ENCODE measurements at regions not wholly inside any gene's neighbourhood (a gene's known extent, or its start where the extent isn't known, plus 50 kb on each side); places are given as distances from the start of the nearest gene placed in this dataset.

GRCh38 chrX:73963682-73964081 lies 111.2 kb upstream of the XIST start:
- no peak for TF ChIP-seq GLIS1 (tag by site-specific recombination; IDR thresholded peaks at IDR 0.05)
- no peak for TF ChIP-seq CTCF (tag by site-specific recombination; IDR thresholded peaks at IDR 0.05)
- TF ChIP-seq ZNF292 (tag by site-specific recombination; IDR thresholded peaks at IDR 0.05; ENCODE audit: borderline replicate concordance, low read depth), result no peak
- TF ChIP-seq ZBTB44 (tag by site-specific recombination; IDR thresholded peaks at IDR 0.05), result no peak

Measured in HEK293 (cell line).